ENCODE measurements at regions not wholly inside any gene's neighbourhood (a gene's known extent, or its start where the extent isn't known, plus 50 kb on each side); places are given as distances from the start of the nearest gene placed in this dataset.

GRCh38 chr2:107602801-107603200 is 223.9 kb upstream of the RGPD4 start:
- ChIA-PET POLR2A (no interaction called here), CTCF (no interaction called here)
- no peak overlapping the region for H3K4me3 ChIP-seq (ENCODE audit: low read depth, low read length)
- TF ChIP-seq, protein P1, sequence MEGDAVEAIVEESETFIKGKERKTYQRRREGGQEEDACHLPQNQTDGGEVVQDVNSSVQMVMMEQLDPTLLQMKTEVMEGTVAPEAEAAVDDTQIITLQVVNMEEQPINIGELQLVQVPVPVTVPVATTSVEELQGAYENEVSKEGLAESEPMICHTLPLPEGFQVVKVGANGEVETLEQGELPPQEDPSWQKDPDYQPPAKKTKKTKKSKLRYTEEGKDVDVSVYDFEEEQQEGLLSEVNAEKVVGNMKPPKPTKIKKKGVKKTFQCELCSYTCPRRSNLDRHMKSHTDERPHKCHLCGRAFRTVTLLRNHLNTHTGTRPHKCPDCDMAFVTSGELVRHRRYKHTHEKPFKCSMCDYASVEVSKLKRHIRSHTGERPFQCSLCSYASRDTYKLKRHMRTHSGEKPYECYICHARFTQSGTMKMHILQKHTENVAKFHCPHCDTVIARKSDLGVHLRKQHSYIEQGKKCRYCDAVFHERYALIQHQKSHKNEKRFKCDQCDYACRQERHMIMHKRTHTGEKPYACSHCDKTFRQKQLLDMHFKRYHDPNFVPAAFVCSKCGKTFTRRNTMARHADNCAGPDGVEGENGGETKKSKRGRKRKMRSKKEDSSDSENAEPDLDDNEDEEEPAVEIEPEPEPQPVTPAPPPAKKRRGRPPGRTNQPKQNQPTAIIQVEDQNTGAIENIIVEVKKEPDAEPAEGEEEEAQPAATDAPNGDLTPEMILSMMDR (IDR thresholded peaks at IDR 0.05; ENCODE audit: insufficient read depth, low read length, missing control alignments): no peak
- no peak for DNase-seq (ENCODE audit: low read depth, low spot score)

DNA sequence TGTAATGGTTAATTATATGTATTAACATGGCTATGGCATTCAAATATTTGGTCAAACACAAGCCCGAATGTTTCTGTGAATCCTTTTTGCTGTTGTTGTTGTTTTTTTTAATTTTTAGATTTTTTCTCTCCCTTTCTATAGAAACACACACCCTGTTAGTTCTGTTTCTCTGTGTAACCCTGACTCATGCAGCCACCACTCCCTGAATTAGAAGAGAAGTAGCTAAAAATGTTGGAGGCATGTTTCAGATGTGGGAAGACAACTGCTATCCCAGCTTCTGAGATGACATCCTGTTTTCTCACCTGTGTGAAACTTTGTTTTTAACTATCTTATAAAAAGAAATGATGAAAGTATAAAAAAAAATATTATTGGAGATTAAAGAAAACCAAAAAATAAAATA is 219.6 kb upstream of the RGPD4 start:
- ChIA-PET POLR2A (no interaction called here), CTCF (no interaction called here)
- DNase-seq (ENCODE audit: low read depth, low spot score): no peak
- no peak overlapping the region for H3K4me3 ChIP-seq (ENCODE audit: low read depth, low read length)
- TF ChIP-seq, protein P1 (IDR thresholded peaks at IDR 0.05; ENCODE audit: insufficient read depth, low read length, missing control alignments): no peak

DNA sequence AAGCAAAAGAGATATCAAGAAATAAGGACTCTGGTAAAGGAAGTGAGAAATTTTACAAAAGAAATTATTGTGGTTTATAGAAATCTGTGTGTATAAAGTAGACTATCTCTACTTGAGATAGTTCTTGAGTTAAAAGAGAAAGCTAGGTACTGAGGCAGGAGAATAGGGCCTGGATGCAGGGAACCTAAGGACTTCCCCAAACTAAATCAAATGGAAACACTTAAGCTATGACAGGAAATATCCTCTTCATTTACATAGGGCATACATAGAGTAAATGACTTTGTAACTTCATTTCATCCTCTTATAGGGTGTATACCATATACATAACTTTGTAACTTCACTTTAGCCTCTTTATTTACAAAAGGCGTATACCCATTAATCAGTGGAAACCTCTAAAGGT is 219.2 kb upstream of the RGPD4 start:
- TF ChIP-seq, protein P1 (IDR thresholded peaks at IDR 0.05; ENCODE audit: insufficient read depth, low read length, missing control alignments): no peak
- no peak overlapping the region for H3K4me3 ChIP-seq (ENCODE audit: low read depth, low read length)
- CTCF ChIA-PET: no interaction called here
- POLR2A ChIA-PET: no interaction called here
- DNase-seq (ENCODE audit: low read depth, low spot score): no peak

DNA sequence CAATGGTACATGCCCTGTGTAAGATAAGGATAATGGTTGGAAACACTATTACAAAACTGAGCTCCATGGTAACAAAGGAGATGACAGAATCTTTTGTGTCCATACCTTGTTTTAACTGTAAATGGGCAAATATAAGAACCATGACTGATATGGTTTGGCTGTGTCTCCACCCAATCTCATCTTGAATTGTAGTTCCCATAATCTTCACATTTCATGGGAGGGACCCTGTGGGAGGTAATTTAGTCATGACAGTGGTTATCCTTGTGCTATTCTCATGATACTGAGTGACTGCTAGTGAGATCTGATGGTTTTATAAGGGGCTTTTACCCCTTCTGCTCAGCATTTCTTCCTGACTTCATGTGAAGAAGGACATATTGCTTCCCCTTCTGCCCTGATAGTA is 211.7 kb upstream of the RGPD4 start:
- POLR2A ChIA-PET: no interaction called here

DNA sequence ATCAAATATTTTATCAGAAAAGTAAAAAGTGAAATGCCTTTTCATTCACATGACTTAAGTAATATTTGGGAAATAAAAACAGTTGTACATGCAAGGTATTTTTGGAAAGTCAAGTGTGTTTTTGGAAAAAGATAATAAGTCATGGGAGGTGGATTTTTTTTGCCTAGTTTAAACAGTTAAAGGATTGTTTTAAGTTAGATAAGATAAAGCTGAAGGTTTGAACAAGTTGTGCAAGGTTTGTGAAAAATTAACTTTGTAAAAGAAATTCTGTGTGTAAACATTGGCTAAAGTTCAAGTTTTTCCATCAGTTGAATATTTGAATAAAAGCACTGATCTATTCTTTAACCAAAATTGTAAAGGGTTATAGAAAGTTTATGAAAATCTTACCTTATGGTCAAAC is 207.9 kb upstream of the RGPD4 start:
- ChIA-PET CTCF (no interaction called here), POLR2A (no interaction called here)
- TF ChIP-seq, protein P1 (IDR thresholded peaks at IDR 0.05; ENCODE audit: insufficient read depth, low read length, missing control alignments): no peak

More for the DNA sequence above, 211.7 kb upstream of the RGPD4 start:
- CTCF ChIA-PET: no interaction called here
- TF ChIP-seq, protein P1 (IDR thresholded peaks at IDR 0.05; ENCODE audit: insufficient read depth, low read length, missing control alignments): no peak
- no peak overlapping the region for H3K4me3 ChIP-seq (ENCODE audit: low read depth, low read length)
- DNase-seq (ENCODE audit: low read depth, low spot score): no peak

DNA sequence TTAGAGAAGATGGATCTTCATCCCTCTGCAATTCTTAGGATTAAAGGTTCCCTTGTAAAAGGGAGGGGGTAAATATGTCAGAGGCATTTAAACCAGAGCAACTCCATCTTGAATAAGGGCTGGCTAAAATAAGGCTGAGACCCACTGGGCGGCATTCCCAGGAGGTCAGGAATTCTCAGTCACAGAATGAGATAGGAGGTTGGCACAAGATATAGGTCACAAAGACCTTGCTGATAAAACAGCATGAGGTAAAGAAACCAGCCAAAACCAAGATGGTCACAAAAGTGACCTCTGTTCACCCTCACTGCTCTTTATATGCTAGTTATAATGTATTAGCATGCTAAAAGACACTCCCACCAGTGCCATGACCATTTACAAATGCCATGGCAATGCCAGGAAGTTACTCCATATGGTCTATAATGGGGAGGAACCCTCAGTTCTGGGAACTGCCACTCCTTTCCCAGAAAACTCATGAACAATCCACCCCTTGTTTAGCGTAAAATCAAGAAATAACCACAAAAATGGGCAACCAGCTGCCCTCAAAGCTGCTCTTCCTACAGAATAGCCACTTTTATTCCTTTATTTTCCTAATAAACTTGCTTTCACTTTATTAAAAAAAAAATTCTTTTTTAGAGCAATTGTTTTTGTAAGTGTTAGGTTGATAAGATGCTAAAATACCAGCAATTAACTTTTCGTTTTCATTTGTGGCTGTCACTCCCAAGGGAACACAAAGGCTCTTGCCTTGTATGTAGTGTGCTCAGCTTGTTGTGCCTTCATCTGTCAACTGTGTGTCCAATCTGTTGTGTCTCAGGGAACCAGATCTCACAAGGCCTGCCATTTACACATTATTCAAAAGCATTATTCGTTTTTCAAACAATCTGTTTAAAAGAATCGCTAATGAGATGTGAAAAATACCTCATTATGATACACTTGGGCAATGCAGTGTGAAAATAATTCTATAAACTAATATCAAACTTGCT is 205.2 kb upstream of the RGPD4 start:
- CTCF ChIA-PET: no interaction called here
- POLR2A ChIA-PET: no interaction called here
- no peak for DNase-seq (ENCODE audit: low read depth, low spot score)

More for the DNA sequence above, 207.9 kb upstream of the RGPD4 start:
- no peak for DNase-seq (ENCODE audit: low read depth, low spot score)
- no peak overlapping the region for H3K4me3 ChIP-seq (ENCODE audit: low read depth, low read length)

More for the DNA sequence above, 205.2 kb upstream of the RGPD4 start:
- no peak overlapping the region for H3K4me3 ChIP-seq (ENCODE audit: low read depth, low read length)
- TF ChIP-seq, protein P1 (IDR thresholded peaks at IDR 0.05; ENCODE audit: insufficient read depth, low read length, missing control alignments): no peak
